GM12864 (cell line): ENCODE measurements at regions not wholly inside any gene's neighbourhood (a gene's known extent, or its start where the extent isn't known, plus 50 kb on each side); places are given as distances from the start of the nearest gene placed in this dataset.

Source experiments
- DNase-seq: peaks from one replicate; pipeline ENCODE4 v3.0.0-alpha.2; 2011; ENCODE audit warnings: low read depth
- H3K4me3 ChIP-seq: 2 replicates; pipeline ENCODE4 v1.5.1; 2011; ENCODE audit warnings: mild to moderate bottlenecking, low read depth, low read length, control low read depth
- CTCF ChIP-seq: IDR thresholded peaks from 2 replicates; pipeline ENCODE4 v1.5.1; 2011; ENCODE audit warnings: low read depth, mild to moderate bottlenecking, moderate library complexity, low read length, control low read depth, inconsistent platforms; ENCODE audit errors: missing control alignments

- no peak overlapping the region for H3K4me3 ChIP-seq
- DNase-seq: no peak
- TF ChIP-seq CTCF: no peak
These were observed 290.5 kb upstream of the EPHA5 start for GRCh38 chr4:65960751-65961150.

- no peak for DNase-seq
- H3K4me3 ChIP-seq: no peak overlapping the region
- no peak for TF ChIP-seq CTCF
These were observed 284.1 kb upstream of the EPHA5 start for GRCh38 chr4:65954416-65954815.

GRCh38 chr4:65951177-65951576 is 280.9 kb upstream of the EPHA5 start:
- TF ChIP-seq CTCF: no peak
- DNase-seq: no peak
- H3K4me3 ChIP-seq: no peak overlapping the region

GRCh38 chr4:65943076-65943475 is 272.8 kb upstream of the EPHA5 start:
- TF ChIP-seq CTCF: no peak
- no peak for DNase-seq

GRCh38 chr4:65924843-65925242 is 254.6 kb upstream of the EPHA5 start:
- TF ChIP-seq CTCF: no peak
- DNase-seq: no peak
- no peak overlapping the region for H3K4me3 ChIP-seq

More at GRCh38 chr4:65943076-65943475, 272.8 kb upstream of the EPHA5 start:
- H3K4me3 ChIP-seq: no peak overlapping the region

GRCh38 chr4:65923616-65924015 is 253.3 kb upstream of the EPHA5 start:
- DNase-seq: no peak
- TF ChIP-seq CTCF: no peak

GRCh38 chr4:65921180-65921579 is 250.9 kb upstream of the EPHA5 start:
- DNase-seq: no peak
- no peak overlapping the region for H3K4me3 ChIP-seq
- no peak for TF ChIP-seq CTCF

More at GRCh38 chr4:65923616-65924015, 253.3 kb upstream of the EPHA5 start:
- H3K4me3 ChIP-seq: no peak overlapping the region
